ENCODE measurements at regions not wholly inside any gene's neighbourhood (a gene's known extent, or its start where the extent isn't known, plus 50 kb on each side); places are given as distances from the start of the nearest gene placed in this dataset.

GRCh38 chr14:46245276-46245675, 406.3 kb downstream of the RPL10L start:
- Histone ChIP-seq H2BK12ac (ENCODE audit: low read length) (no peak overlapping the region), H2BK15ac (ENCODE audit: low read length) (no peak overlapping the region)

GRCh38 chr14:46233786-46234185, 417.8 kb downstream of the RPL10L start:
- H3K4me2 ChIP-seq (ENCODE audit: insufficient read depth, low read length, poor library complexity, severe bottlenecking): no peak overlapping the region
- no peaks in the 10 kb centered on the region for H3K27me3 ChIP-seq (ENCODE audit: control insufficient read depth in 3 of 3, insufficient read depth in 3 of 3, low read depth in 1 of 3, low read length in 3 of 3)
- no peak overlapping the region for H3K4ac ChIP-seq (ENCODE audit: low read length)
- no peak overlapping the region for H2BK12ac ChIP-seq (ENCODE audit: low read length)
- no peaks in the 10 kb centered on the region for H3K79me1 ChIP-seq (ENCODE audit: low read depth, low read length)
- H3K36me3 ChIP-seq (replicated peaks in 1 of 2; ENCODE audit: control insufficient read depth in 2 of 2, insufficient read depth in 2 of 2, low read length in 2 of 2): no peaks in the 10 kb centered on the region
- H3K9me3 ChIP-seq (replicated peaks in 1 of 2; ENCODE audit: control insufficient read depth in 2 of 2, insufficient read depth in 1 of 2, low read depth in 1 of 2, low read length in 2 of 2): no peaks in the 10 kb centered on the region
- H3K4me1 ChIP-seq (ENCODE audit: control insufficient read depth in 2 of 2, insufficient read depth in 1 of 2, low read depth in 1 of 2, low read length in 2 of 2): no peaks in the 10 kb centered on the region
- DNase-seq (ENCODE audit: low spot score): no peak
- H3K27ac ChIP-seq (replicated peaks; ENCODE audit: low read length): no peak overlapping the region
- H2BK15ac ChIP-seq (ENCODE audit: low read length): no peak overlapping the region
- H2AFZ ChIP-seq (ENCODE audit: low read length): no peak overlapping the region
- no peak overlapping the region for H2BK120ac ChIP-seq (ENCODE audit: low read depth, low read length)
- H3K4me3 ChIP-seq (ENCODE audit: low read length in 2 of 2): no peak overlapping the region
- H4K91ac ChIP-seq (ENCODE audit: low read depth, low read length, poor library complexity): no peak overlapping the region
- no peak overlapping the region for H3K9ac ChIP-seq (ENCODE audit: low read depth, low read length, poor library complexity)
- H2AK5ac ChIP-seq (ENCODE audit: low read depth, low read length): no peak overlapping the region
- no peak overlapping the region for H3K18ac ChIP-seq (ENCODE audit: low read length)
- WGBS, 2 donors (ENCODE audit: extremely low coverage in 2 of 2, insufficient read length in 2 of 2, insufficient replicate concordance in 1 of 2): no CpG with 5 or more reads among the region's 2 CpGs
- H3K23ac ChIP-seq (ENCODE audit: low read depth, low read length, poor library complexity): no peak overlapping the region
- no peak overlapping the region for H4K8ac ChIP-seq (ENCODE audit: low read depth, low read length)
- no peak overlapping the region for H2BK5ac ChIP-seq (ENCODE audit: low read length)
- no peak overlapping the region for H3K14ac ChIP-seq (ENCODE audit: low read length)

More at GRCh38 chr14:46245276-46245675, 406.3 kb downstream of the RPL10L start:
- no peak overlapping the region for H3K27ac ChIP-seq (replicated peaks; ENCODE audit: low read length)
- H3K79me1 ChIP-seq (ENCODE audit: low read depth, low read length): no peaks in the 10 kb centered on the region
- H3K4me1 ChIP-seq (ENCODE audit: control insufficient read depth in 2 of 2, insufficient read depth in 1 of 2, low read depth in 1 of 2, low read length in 2 of 2): no peaks in the 10 kb centered on the region
- H2AK5ac ChIP-seq (ENCODE audit: low read depth, low read length): no peak overlapping the region
- H3K27me3 ChIP-seq (ENCODE audit: control insufficient read depth in 3 of 3, insufficient read depth in 3 of 3, low read depth in 1 of 3, low read length in 3 of 3): no peaks in the 10 kb centered on the region
- DNase-seq (ENCODE audit: low spot score): no peak
- H3K9ac ChIP-seq (ENCODE audit: low read depth, low read length, poor library complexity): no peak overlapping the region
- H2BK120ac ChIP-seq (ENCODE audit: low read depth, low read length): no peak overlapping the region
- no peak overlapping the region for H2AFZ ChIP-seq (ENCODE audit: low read length)
- H2BK5ac ChIP-seq (ENCODE audit: low read length): no peak overlapping the region
- no peak overlapping the region for H3K4me2 ChIP-seq (ENCODE audit: insufficient read depth, low read length, poor library complexity, severe bottlenecking)
- no peak overlapping the region for H3K18ac ChIP-seq (ENCODE audit: low read length)
- H4K91ac ChIP-seq (ENCODE audit: low read depth, low read length, poor library complexity): no peak overlapping the region
- H3K23ac ChIP-seq (ENCODE audit: low read depth, low read length, poor library complexity): no peak overlapping the region
- H3K14ac ChIP-seq (ENCODE audit: low read length): no peak overlapping the region
- no peak overlapping the region for H3K4me3 ChIP-seq (ENCODE audit: low read length in 2 of 2)
- no peaks in the 10 kb centered on the region for H3K9me3 ChIP-seq (replicated peaks in 1 of 2; ENCODE audit: control insufficient read depth in 2 of 2, insufficient read depth in 1 of 2, low read depth in 1 of 2, low read length in 2 of 2)
- H3K36me3 ChIP-seq (replicated peaks in 1 of 2; ENCODE audit: control insufficient read depth in 2 of 2, insufficient read depth in 2 of 2, low read length in 2 of 2): no peaks in the 10 kb centered on the region
- no peak overlapping the region for H3K4ac ChIP-seq (ENCODE audit: low read length)
- no peak overlapping the region for H4K8ac ChIP-seq (ENCODE audit: low read depth, low read length)
- no CpG with 5 or more reads among the region's 2 CpGs for WGBS, 2 donors (ENCODE audit: extremely low coverage in 2 of 2, insufficient read length in 2 of 2, insufficient replicate concordance in 1 of 2)

- H4K8ac ChIP-seq (ENCODE audit: low read depth, low read length): no peak overlapping the region
- H3K4me1 ChIP-seq (ENCODE audit: control insufficient read depth in 2 of 2, insufficient read depth in 1 of 2, low read depth in 1 of 2, low read length in 2 of 2): no peaks in the 10 kb centered on the region
- no peak for DNase-seq (ENCODE audit: low spot score)
- no peak overlapping the region for H2BK120ac ChIP-seq (ENCODE audit: low read depth, low read length)
- no peak overlapping the region for H3K9ac ChIP-seq (ENCODE audit: low read depth, low read length, poor library complexity)
- no peak overlapping the region for H2AK5ac ChIP-seq (ENCODE audit: low read depth, low read length)
- no peaks in the 10 kb centered on the region for H3K9me3 ChIP-seq (replicated peaks in 1 of 2; ENCODE audit: control insufficient read depth in 2 of 2, insufficient read depth in 1 of 2, low read depth in 1 of 2, low read length in 2 of 2)
- no peak overlapping the region for H2BK12ac ChIP-seq (ENCODE audit: low read length)
- H3K4me3 ChIP-seq (ENCODE audit: low read length in 2 of 2): no peak overlapping the region
- H2AFZ ChIP-seq (ENCODE audit: low read length): no peak overlapping the region
- H2BK5ac ChIP-seq (ENCODE audit: low read length): no peak overlapping the region
- H2BK15ac ChIP-seq (ENCODE audit: low read length): no peak overlapping the region
- no peaks in the 10 kb centered on the region for H3K36me3 ChIP-seq (replicated peaks in 1 of 2; ENCODE audit: control insufficient read depth in 2 of 2, insufficient read depth in 2 of 2, low read length in 2 of 2)
- WGBS, 2 donors (ENCODE audit: extremely low coverage in 2 of 2, insufficient read length in 2 of 2, insufficient replicate concordance in 1 of 2): no CpG with 5 or more reads among the region's 2 CpGs
- no peak overlapping the region for H3K27ac ChIP-seq (replicated peaks; ENCODE audit: low read length)
- no peak overlapping the region for H3K4ac ChIP-seq (ENCODE audit: low read length)
- H3K18ac ChIP-seq (ENCODE audit: low read length): no peak overlapping the region
- no peak overlapping the region for H3K14ac ChIP-seq (ENCODE audit: low read length)
- H3K27me3 ChIP-seq (ENCODE audit: control insufficient read depth in 3 of 3, insufficient read depth in 3 of 3, low read depth in 1 of 3, low read length in 3 of 3): no peaks in the 10 kb centered on the region
- no peaks in the 10 kb centered on the region for H3K79me1 ChIP-seq (ENCODE audit: low read depth, low read length)
- H3K23ac ChIP-seq (ENCODE audit: low read depth, low read length, poor library complexity): no peak overlapping the region
- no peak overlapping the region for H3K4me2 ChIP-seq (ENCODE audit: insufficient read depth, low read length, poor library complexity, severe bottlenecking)
- H4K91ac ChIP-seq (ENCODE audit: low read depth, low read length, poor library complexity): no peak overlapping the region
Measured at GRCh38 chr14:46230540-46230939, 421.0 kb downstream of the RPL10L start.

- H2AK5ac ChIP-seq (ENCODE audit: low read depth, low read length): no peak overlapping the region
- no peak overlapping the region for H2BK15ac ChIP-seq (ENCODE audit: low read length)
- WGBS, 2 donors (ENCODE audit: extremely low coverage in 2 of 2, insufficient read length in 2 of 2, insufficient replicate concordance in 1 of 2): no CpG with 5 or more reads among the region's 1 CpG
- H3K4me3 ChIP-seq (ENCODE audit: low read length in 2 of 2): no peak overlapping the region
- H2BK120ac ChIP-seq (ENCODE audit: low read depth, low read length): no peak overlapping the region
- no peak for DNase-seq (ENCODE audit: low spot score)
- H3K23ac ChIP-seq (ENCODE audit: low read depth, low read length, poor library complexity): no peak overlapping the region
- no peaks in the 10 kb centered on the region for H3K36me3 ChIP-seq (replicated peaks in 1 of 2; ENCODE audit: control insufficient read depth in 2 of 2, insufficient read depth in 2 of 2, low read length in 2 of 2)
- no peak overlapping the region for H4K8ac ChIP-seq (ENCODE audit: low read depth, low read length)
- H2AFZ ChIP-seq (ENCODE audit: low read length): no peak overlapping the region
- no peak overlapping the region for H2BK5ac ChIP-seq (ENCODE audit: low read length)
- no peak overlapping the region for H3K14ac ChIP-seq (ENCODE audit: low read length)
- H3K4me1 ChIP-seq (ENCODE audit: control insufficient read depth in 2 of 2, insufficient read depth in 1 of 2, low read depth in 1 of 2, low read length in 2 of 2): no peaks in the 10 kb centered on the region
- no peak overlapping the region for H3K27ac ChIP-seq (replicated peaks; ENCODE audit: low read length)
- no peaks in the 10 kb centered on the region for H3K79me1 ChIP-seq (ENCODE audit: low read depth, low read length)
- H3K9ac ChIP-seq (ENCODE audit: low read depth, low read length, poor library complexity): no peak overlapping the region
- H3K18ac ChIP-seq (ENCODE audit: low read length): no peak overlapping the region
- H3K4me2 ChIP-seq (ENCODE audit: insufficient read depth, low read length, poor library complexity, severe bottlenecking): no peak overlapping the region
- no peak overlapping the region for H3K4ac ChIP-seq (ENCODE audit: low read length)
- no peak overlapping the region for H4K91ac ChIP-seq (ENCODE audit: low read depth, low read length, poor library complexity)
- H3K27me3 ChIP-seq (ENCODE audit: control insufficient read depth in 3 of 3, insufficient read depth in 3 of 3, low read depth in 1 of 3, low read length in 3 of 3): no peaks in the 10 kb centered on the region
- no peak overlapping the region for H2BK12ac ChIP-seq (ENCODE audit: low read length)
- H3K9me3 ChIP-seq (replicated peaks in 1 of 2; ENCODE audit: control insufficient read depth in 2 of 2, insufficient read depth in 1 of 2, low read depth in 1 of 2, low read length in 2 of 2): no peaks in the 10 kb centered on the region
Measured at GRCh38 chr14:46215801-46216200, 435.8 kb downstream of the RPL10L start.

Measured in neuronal stem cell (in vitro differentiated cells).